Gastrocnemius medialis (tissue), 4 donors: ENCODE measurements at regions not wholly inside any gene's neighbourhood (a gene's known extent, or its start where the extent isn't known, plus 50 kb on each side); places are given as distances from the start of the nearest gene placed in this dataset.

Experiments used
- CTCF ChIP-seq, 5 experiments: fragments of 450-650 bp in 3 of 5; fragments of 200-600 bp in 2 of 5; sonication (generic) in 2 of 5; IDR thresholded peaks in 4 of 5; conservative IDR thresholded peaks in 1 of 5; 1 replicate in 4 of 5; 2 replicates in 1 of 5; pipeline ENCODE4 v1.5.1; 2016 to 2019; ENCODE audit warnings: antibody characterized with exemption in 5 of 5, mild to moderate bottlenecking in 3 of 5, moderate library complexity in 3 of 5
- POLR2A ChIP-seq, 2 donors: fragments of 450-650 bp; IDR thresholded peaks; one replicate each; pipeline ENCODE4 v1.6.1; 2017; ENCODE audit warnings: antibody characterized with exemption in 2 of 2, mild to moderate bottlenecking in 2 of 2, moderate library complexity in 2 of 2

- TF ChIP-seq CTCF (IDR thresholded peaks at IDR 0.05 in 4 of 5, conservative IDR thresholded peaks at IDR 0.05 in 1 of 5) (no peak), POLR2A (IDR thresholded peaks at IDR 0.05) (no peak)
These were observed 61.0 kb upstream of the RARB start for GRCh38 chr3:25367025-25367424.
